GM21447 (cell line): ENCODE measurements at regions not wholly inside any gene's neighbourhood (a gene's known extent, or its start where the extent isn't known, plus 50 kb on each side); places are given as distances from the start of the nearest gene placed in this dataset.
"Not testable (repeated sequence)": the region's sequence is repeated elsewhere in the genome, so short reads cannot be mapped to it uniquely, and the experiment has no call there.

ENCODE experiments used
- ATAC-seq: cut with Tn5 transposase; IDR thresholded peaks from one replicate; pipeline ENCODE4 v1.9.1; 2021; ENCODE audit not compliant: unreplicated experiment

GRCh38 chr4:101670897-101671296 is 119.6 kb upstream of the BANK1 start:
- ATAC-seq = no peak

GRCh38 chr4:101670370-101670769 is 120.2 kb upstream of the BANK1 start:
- no peak for ATAC-seq

- no peak for ATAC-seq
These were observed 120.7 kb upstream of the BANK1 start for GRCh38 chr4:101669832-101670188.

- ATAC-seq = no peak
These were observed 121.2 kb upstream of the BANK1 start for GRCh38 chr4:101669138-101669831.

- ATAC-seq = no peak
These were observed 123.2 kb upstream of the BANK1 start for GRCh38 chr4:101667348-101667747.

GRCh38 chr4:101660607-101661006 is 129.9 kb upstream of the BANK1 start:
- ATAC-seq = no peak

- no peak for ATAC-seq
These were observed 134.7 kb upstream of the BANK1 start for GRCh38 chr4:101655857-101656256.

- ATAC-seq = no peak
These were observed 135.5 kb upstream of the BANK1 start for GRCh38 chr4:101655005-101655404.

- no peak for ATAC-seq
These were observed 138.8 kb upstream of the BANK1 start for GRCh38 chr4:101651778-101652177.

GRCh38 chr4:101649790-101650515 is 140.6 kb upstream of the BANK1 start:
- ATAC-seq = no peak

GRCh38 chr4:101647710-101648034 is 142.9 kb upstream of the BANK1 start:
- no peak for ATAC-seq

- no peak for ATAC-seq
These were observed 146.0 kb upstream of the BANK1 start for GRCh38 chr4:101644516-101644915.

GRCh38 chr4:101643186-101643837 is 147.2 kb upstream of the BANK1 start:
- no peak for ATAC-seq

GRCh38 chr4:101632766-101633165 is 157.8 kb upstream of the BANK1 start:
- ATAC-seq = not testable (repeated sequence)

- ATAC-seq = no peak
These were observed 160.1 kb upstream of the BANK1 start for GRCh38 chr4:101630319-101630986.

- ATAC-seq = no peak
These were observed 169.4 kb upstream of the BANK1 start for GRCh38 chr4:101621120-101621519.

GRCh38 chr4:101615652-101616051 is 174.9 kb upstream of the BANK1 start:
- no peak for ATAC-seq

- not testable (repeated sequence) for ATAC-seq
These were observed 183.5 kb upstream of the BANK1 start for GRCh38 chr4:101606989-101607388.

- ATAC-seq = no peak
These were observed 185.6 kb upstream of the BANK1 start for GRCh38 chr4:101604976-101605375.

GRCh38 chr4:101600287-101600686 is 190.2 kb upstream of the BANK1 start:
- ATAC-seq = no peak

- ATAC-seq = no peak
These were observed 190.9 kb upstream of the BANK1 start for GRCh38 chr4:101599620-101600019.
